ENCODE measurements at regions not wholly inside any gene's neighbourhood (a gene's known extent, or its start where the extent isn't known, plus 50 kb on each side); places are given as distances from the start of the nearest gene placed in this dataset.

GRCh38 chr17:72412650-72413076 lies 291.8 kb downstream of the SOX9 start:
- TF ChIP-seq CTCF (conservative IDR thresholded peaks at IDR 0.05; ENCODE audit: low read depth, low read length) (no peak), EZH2phosphoT487 (IDR thresholded peaks at IDR 0.05; ENCODE audit: borderline replicate concordance, low read length) (no peak), EZH2 (IDR thresholded peaks at IDR 0.05; ENCODE audit: low read length, unreplicated experiment) (no peak)

Data from PC-3 (cell line).